CD4-positive, alpha-beta T cell (primary cell): ENCODE measurements at regions not wholly inside any gene's neighbourhood (a gene's known extent, or its start where the extent isn't known, plus 50 kb on each side); places are given as distances from the start of the nearest gene placed in this dataset.

ENCODE experiments used
- ATAC-seq: fragments of 200-7000 bp; cut with Tn5 transposase; one replicate; pipeline ENCODE4 v1.10.0; 2022; ENCODE audit warnings: mild to moderate bottlenecking; ENCODE audit not compliant: poor library complexity
- CTCF ChIA-PET: fragments of 350-600 bp; sonication (Branson Sonifier 250); formaldehyde crosslinking; loops from one replicate; lab custom pipeline; 2021; ENCODE audit warnings: antibody characterized with exemption, inconsistent platforms; lab: Charles Lee
- POLR2A ChIA-PET: fragments of 350-600 bp; sonication (Branson Sonifier 250); formaldehyde crosslinking; loops from one replicate; lab custom pipeline; 2021; ENCODE audit warnings: antibody characterized with exemption, inconsistent platforms; lab: Charles Lee
- DNase-seq, 14 experiments: peaks; one replicate each; pipeline ENCODE4 v3.0.0-alpha.2; 2013 to 2020; ENCODE audit warnings: mixed read lengths in 2 of 14
- H3K27ac ChIP-seq, 2 donors: one replicate each; pipeline versions ENCODE4 v1.5.1 to v1.7.0; 2013; ENCODE audit warnings: low read length in 2 of 2, low read depth in 1 of 2, mild to moderate bottlenecking in 1 of 2
- H3K27me3 ChIP-seq, 2 experiments: 1 replicate in 1 of 2; 2 replicates in 1 of 2; pipeline versions ENCODE4 v1.6.1 to v1.7.0; 2013; ENCODE audit warnings: low read length in 2 of 2, control low read depth in 1 of 2, mild to moderate bottlenecking in 1 of 2, moderate library complexity in 1 of 2; ENCODE audit not compliant: insufficient read depth in 2 of 2, control insufficient read depth in 1 of 2
- H3K36me3 ChIP-seq: one replicate; pipeline ENCODE4 v1.6.1; 2013; ENCODE audit warnings: low read length, control low read depth; ENCODE audit not compliant: insufficient read depth
- H3K4me1 ChIP-seq: one replicate; pipeline ENCODE4 v1.6.1; 2013; ENCODE audit warnings: low read length, control low read depth; ENCODE audit not compliant: insufficient read depth
- H3K4me3 ChIP-seq: one replicate; pipeline ENCODE4 v1.5.1; 2013; ENCODE audit warnings: mild to moderate bottlenecking, low read length, moderate library complexity
- H3K9me3 ChIP-seq, 2 experiments: 1 replicate in 1 of 2; 2 replicates in 1 of 2; pipeline versions ENCODE4 v1.6.1 to v1.7.0; 2013; ENCODE audit warnings: low read length in 2 of 2, mild to moderate bottlenecking in 2 of 2, control low read depth in 1 of 2, moderate library complexity in 1 of 2; ENCODE audit not compliant: control insufficient read depth in 1 of 2, insufficient read depth in 1 of 2
- H3K27ac Mint-ChIP-seq: one replicate; pipeline ENCODE4 v1.8.0; 2020; ENCODE audit warnings: mixed read lengths
- H3K27me3 Mint-ChIP-seq: one replicate; pipeline ENCODE4 v1.8.0; 2021; ENCODE audit warnings: mixed read lengths
- H3K36me3 Mint-ChIP-seq: one replicate; pipeline ENCODE4 v1.8.0; 2021; ENCODE audit warnings: low read depth, mixed read lengths
- H3K4me1 Mint-ChIP-seq: one replicate; pipeline ENCODE4 v1.8.0; 2021; ENCODE audit warnings: low read depth, mixed read lengths
- H3K4me3 Mint-ChIP-seq: one replicate; pipeline ENCODE4 v1.8.0; 2020; ENCODE audit warnings: mild to moderate bottlenecking, mixed read lengths
- H3K9me3 Mint-ChIP-seq: one replicate; pipeline ENCODE4 v1.8.0; 2020; ENCODE audit warnings: mixed read lengths
- intact Hi-C, 2 experiments: fragments of 100-400 bp; cut with DNase I in 1 of 2; cut with micrococcal nuclease in 1 of 2; formaldehyde crosslinking; loops; one replicate each; pipeline versions ENCODE4 v1.15.1 to v1.9.0; 2023 to 2025; cut with DNase I, micrococcal nuclease
- TF ChIP-seq, protein P1 (sequence below): fragments of 200-600 bp; IDR thresholded peaks from one replicate; pipeline ENCODE4 v1.8.0; 2022; ENCODE audit warnings: antibody characterized with exemption, mild to moderate bottlenecking

DNA sequence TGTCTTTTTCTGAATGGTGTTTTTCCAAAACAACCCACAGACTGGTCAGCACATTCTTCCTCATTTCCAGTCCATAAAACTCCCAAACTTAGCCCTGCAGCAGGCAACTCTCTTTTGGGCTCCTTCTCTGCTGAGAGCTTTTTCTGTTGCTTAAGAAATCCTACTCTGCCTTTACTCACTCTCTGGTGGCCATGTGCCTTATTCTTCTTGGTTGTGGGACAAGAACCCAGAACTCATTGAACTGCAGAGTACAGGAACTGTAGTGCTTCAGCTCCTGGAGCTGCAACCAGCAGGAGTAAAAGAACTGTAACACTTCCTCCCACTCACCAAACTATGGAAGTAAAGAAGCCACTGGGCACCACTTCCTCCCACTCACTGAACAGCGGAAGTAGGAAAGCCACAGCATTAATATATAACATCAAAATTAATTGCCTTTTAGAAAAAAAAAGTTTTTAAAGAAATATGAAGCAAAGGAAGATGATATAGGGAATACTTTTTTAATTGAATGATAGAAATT is 864.1 kb upstream of the PCDH10 start:
- DNase-seq (no peak), ATAC-seq (no peak)
- CTCF ChIA-PET = no interaction called here
- Mint-ChIP-seq H3K4me3 (no peak overlapping the region), H3K27me3 (no peaks in the 10 kb centered on the region), H3K36me3 (no peaks in the 10 kb centered on the region), H3K9me3 (peaks cover 6% of the 10 kb centered on the region), H3K4me1 (no peaks in the 10 kb centered on the region), H3K27ac (no peak overlapping the region)
- POLR2A ChIA-PET = no interaction called here
- H3K27me3 ChIP-seq = no peaks in the 10 kb centered on the region
- TF ChIP-seq, protein P1, sequence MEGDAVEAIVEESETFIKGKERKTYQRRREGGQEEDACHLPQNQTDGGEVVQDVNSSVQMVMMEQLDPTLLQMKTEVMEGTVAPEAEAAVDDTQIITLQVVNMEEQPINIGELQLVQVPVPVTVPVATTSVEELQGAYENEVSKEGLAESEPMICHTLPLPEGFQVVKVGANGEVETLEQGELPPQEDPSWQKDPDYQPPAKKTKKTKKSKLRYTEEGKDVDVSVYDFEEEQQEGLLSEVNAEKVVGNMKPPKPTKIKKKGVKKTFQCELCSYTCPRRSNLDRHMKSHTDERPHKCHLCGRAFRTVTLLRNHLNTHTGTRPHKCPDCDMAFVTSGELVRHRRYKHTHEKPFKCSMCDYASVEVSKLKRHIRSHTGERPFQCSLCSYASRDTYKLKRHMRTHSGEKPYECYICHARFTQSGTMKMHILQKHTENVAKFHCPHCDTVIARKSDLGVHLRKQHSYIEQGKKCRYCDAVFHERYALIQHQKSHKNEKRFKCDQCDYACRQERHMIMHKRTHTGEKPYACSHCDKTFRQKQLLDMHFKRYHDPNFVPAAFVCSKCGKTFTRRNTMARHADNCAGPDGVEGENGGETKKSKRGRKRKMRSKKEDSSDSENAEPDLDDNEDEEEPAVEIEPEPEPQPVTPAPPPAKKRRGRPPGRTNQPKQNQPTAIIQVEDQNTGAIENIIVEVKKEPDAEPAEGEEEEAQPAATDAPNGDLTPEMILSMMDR = no peak
- H3K36me3 ChIP-seq = no peaks in the 10 kb centered on the region
- no peak overlapping the region for H3K4me3 ChIP-seq
- H3K9me3 ChIP-seq = peaks cover 0 to 3% of the 10 kb centered on the region in 2 experiments
- no peaks in the 10 kb centered on the region for H3K4me1 ChIP-seq
- no peak overlapping the region for H3K27ac ChIP-seq
- intact Hi-C loops = no loop called here

DNA sequence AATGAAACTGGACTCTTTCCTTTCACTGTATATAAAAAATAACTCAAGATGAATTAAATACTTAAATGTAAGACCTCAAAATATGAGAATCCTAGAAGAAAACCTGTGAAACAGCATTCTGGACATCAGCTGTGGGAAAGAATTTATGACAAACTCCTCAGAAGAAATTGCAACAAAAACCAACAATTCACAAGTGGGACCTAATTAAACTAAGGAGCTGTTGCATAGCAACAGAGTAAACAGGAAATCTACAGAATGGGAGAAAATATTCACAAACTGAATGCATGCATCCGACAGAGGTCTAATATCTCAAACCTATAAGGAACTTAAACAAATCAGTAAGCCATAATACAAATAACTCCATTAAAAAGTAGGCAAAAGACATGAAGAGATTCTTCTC is 851.7 kb upstream of the PCDH10 start:
- H3K27ac Mint-ChIP-seq = no peak overlapping the region
- H3K4me1 Mint-ChIP-seq = no peaks in the 10 kb centered on the region
- Histone ChIP-seq H3K27ac (no peak overlapping the region), H3K27me3 (no peaks in the 10 kb centered on the region), H3K9me3 (no peaks in the 10 kb centered on the region), H3K4me1 (no peaks in the 10 kb centered on the region), H3K36me3 (no peaks in the 10 kb centered on the region), H3K4me3 (no peak overlapping the region)
- no peaks in the 10 kb centered on the region for H3K9me3 Mint-ChIP-seq
- POLR2A ChIA-PET = no interaction called here
- CTCF ChIA-PET = no interaction called here
- intact Hi-C loops = no loop called here
- ATAC-seq = no peak
- no peak overlapping the region for H3K4me3 Mint-ChIP-seq
- no peaks in the 10 kb centered on the region for H3K27me3 Mint-ChIP-seq
- no peak for DNase-seq
- TF ChIP-seq, protein P1 = no peak
- no peaks in the 10 kb centered on the region for H3K36me3 Mint-ChIP-seq

DNA sequence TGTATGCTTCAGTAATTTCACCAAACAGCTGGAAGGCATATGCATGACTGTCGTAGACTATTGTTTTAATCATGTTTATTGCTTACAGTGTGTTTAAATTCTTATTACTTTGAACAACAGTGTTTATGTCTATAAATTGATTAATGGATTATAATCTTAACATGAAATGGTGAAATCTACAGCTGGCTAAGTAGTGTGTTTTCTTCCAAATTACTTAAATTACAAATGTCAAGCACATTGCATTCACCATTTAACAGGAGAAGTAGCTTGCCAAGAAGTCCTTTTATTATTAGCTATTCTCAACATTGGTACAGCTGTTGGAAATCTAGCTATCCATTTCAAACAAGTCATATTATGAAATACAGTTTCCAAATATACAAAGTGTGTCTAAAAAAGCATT is 849.3 kb upstream of the PCDH10 start:
- CTCF ChIA-PET = no interaction called here
- DNase-seq (no peak), ATAC-seq (no peak)
- Mint-ChIP-seq H3K4me1 (no peaks in the 10 kb centered on the region), H3K9me3 (no peaks in the 10 kb centered on the region), H3K27me3 (no peaks in the 10 kb centered on the region), H3K4me3 (no peak overlapping the region), H3K36me3 (no peaks in the 10 kb centered on the region), H3K27ac (no peak overlapping the region)
- Histone ChIP-seq H3K4me1 (no peaks in the 10 kb centered on the region), H3K27me3 (no peaks in the 10 kb centered on the region), H3K9me3 (no peaks in the 10 kb centered on the region), H3K36me3 (no peaks in the 10 kb centered on the region), H3K27ac (no peak overlapping the region), H3K4me3 (no peak overlapping the region)
- intact Hi-C loops = no loop called here
- TF ChIP-seq, protein P1 = no peak
- POLR2A ChIA-PET = no interaction called here
